HCT116 (cell line): ENCODE measurements at regions not wholly inside any gene's neighbourhood (a gene's known extent, or its start where the extent isn't known, plus 50 kb on each side); places are given as distances from the start of the nearest gene placed in this dataset.
A peak's percentile ranks its signal among the peaks of the same experiment; 100 is the strongest.

Experiments
- ATAC-seq: fragments of 200-7000 bp; cut with Tn5 transposase; 2 replicates; pipeline ENCODE4 v1.9.1; 2020; ENCODE audit warnings: mild to moderate bottlenecking, moderate library complexity
- BruUV-seq: library from RNA; stranded (reverse); fragments of 400-500 nt; replicated peaks from 2 replicates; lab custom pipeline; 2021; lab: Mats Ljungman, UMichigan
- CTCF ChIA-PET: fragments of 300-600 bp; sonication (Branson Sonifier 250); formaldehyde crosslinking; loops from one replicate; lab custom pipeline; 2021; ENCODE audit warnings: antibody characterized with exemption; lab: Charles Lee
- POLR2A ChIA-PET: fragments of 300-600, 350-600 bp; sonication (Branson Sonifier 250); formaldehyde crosslinking; loops from one replicate; lab custom pipeline; 2021; ENCODE audit warnings: antibody characterized with exemption; lab: Charles Lee
- RAD21 ChIA-PET, 2 experiments: fragments of 300-600 bp; sonication (Branson Sonifier 250); formaldehyde crosslinking; loops; one replicate each; lab custom pipeline; 2023; ENCODE audit warnings: low total read pairs in 2 of 2; ENCODE audit not compliant: uncharacterized antibody in 2 of 2, unreplicated experiment in 2 of 2, low non-redundant PET in 1 of 2; lab: Charles Lee
- DNase-seq: peaks from one replicate; pipeline ENCODE4 v3.0.0-alpha.2; 2010; ENCODE audit warnings: low read depth, low spot score
- H2AFZ ChIP-seq: fragments of 200-600 bp; shearing (Covaris generic), sonication (generic); 2 replicates; pipeline ENCODE4 v1.6.1; 2017; ENCODE audit warnings: low read depth, mixed run types, mixed read lengths, antibody characterized with exemption, low read length; ENCODE audit not compliant: poor library complexity, severe bottlenecking
- H3K27ac ChIP-seq: 2 replicates; pipeline ENCODE4 v1.5.1; 2012; ENCODE audit warnings: low read depth, low read length
- H3K27me3 ChIP-seq: fragments of 200-600 bp; sonication (generic); 2 replicates; pipeline ENCODE4 v1.6.1; 2016; ENCODE audit warnings: mixed run types, low read length, mixed read lengths; ENCODE audit not compliant: insufficient read depth
- H3K36me3 ChIP-seq, 2 experiments: fragments of 200-500 bp in 1 of 2; fragments of 200-600 bp in 1 of 2; sonication (Bioruptor generic) in 1 of 2; sonication (generic) in 1 of 2; 2 replicates each; pipeline versions ENCODE4 v1.5.1 to v1.6.1; 2014 to 2016; ENCODE audit warnings: low read length in 2 of 2, inconsistent platforms in 1 of 2, mixed read lengths in 1 of 2, mixed run types in 1 of 2; ENCODE audit not compliant: insufficient read depth in 2 of 2, control insufficient read depth in 1 of 2
- H3K4me1 ChIP-seq, 2 experiments: fragments of 200-600 bp in 1 of 2; sonication (generic) in 1 of 2; 2 replicates each; pipeline versions ENCODE4 v1.5.1 to v1.6.1; 2012 to 2017; ENCODE audit warnings: low read length in 2 of 2, inconsistent platforms in 1 of 2, mild to moderate bottlenecking in 1 of 2, mixed read lengths in 1 of 2, mixed run types in 1 of 2, moderate library complexity in 1 of 2; ENCODE audit not compliant: insufficient read depth in 2 of 2, control insufficient read depth in 1 of 2
- H3K4me2 ChIP-seq: fragments of 200-600 bp; sonication (generic); 2 replicates; pipeline ENCODE4 v1.6.1; 2017; ENCODE audit warnings: mixed run types, low read length, mixed read lengths
- H3K4me3 ChIP-seq, 2 experiments: fragments of 200-600 bp in 1 of 2; sonication (generic) in 1 of 2; replicated peaks in 1 of 2; 2 replicates each; pipeline ENCODE4 v1.5.1; 2011 to 2016; ENCODE audit warnings: low read length in 2 of 2, control low read depth in 1 of 2, low read depth in 1 of 2, mild to moderate bottlenecking in 1 of 2, mixed read lengths in 1 of 2, mixed run types in 1 of 2
- H3K79me2 ChIP-seq: fragments of 200-600 bp; sonication (generic); 2 replicates; pipeline ENCODE4 v1.6.1; 2017; ENCODE audit warnings: mild to moderate bottlenecking, mixed run types, low read length, moderate library complexity, mixed read lengths; ENCODE audit not compliant: insufficient read depth
- H3K9ac ChIP-seq: fragments of 200-600 bp; sonication (generic); 2 replicates; pipeline ENCODE4 v1.6.1; 2016; ENCODE audit warnings: low read length, mixed read lengths
- H3K9me2 ChIP-seq: fragments of 200-600 bp; sonication (generic), shearing (Covaris generic); 2 replicates; pipeline ENCODE4 v1.6.1; 2017; ENCODE audit warnings: mixed run types, mild to moderate bottlenecking, moderate library complexity; ENCODE audit not compliant: insufficient read depth
- H3K9me3 ChIP-seq, 2 experiments: fragments of 200-500 bp in 1 of 2; fragments of 200-600 bp in 1 of 2; sonication (Bioruptor generic) in 1 of 2; sonication (generic) in 1 of 2; 2 replicates each; pipeline ENCODE4 v1.6.1; 2014 to 2017; ENCODE audit warnings: low read length in 2 of 2, mixed read lengths in 2 of 2, inconsistent platforms in 1 of 2, low read depth in 1 of 2, mild to moderate bottlenecking in 1 of 2, mixed run types in 1 of 2, moderate library complexity in 1 of 2; ENCODE audit not compliant: control insufficient read depth in 1 of 2, insufficient read depth in 1 of 2
- H4K20me1 ChIP-seq: fragments of 200-600 bp; sonication (generic), shearing (Covaris generic); 2 replicates; pipeline ENCODE4 v1.6.1; 2017; ENCODE audit warnings: mixed run types, mild to moderate bottlenecking, moderate library complexity; ENCODE audit not compliant: insufficient read depth
- ATF3 ChIP-seq: IDR thresholded peaks from 2 replicates; pipeline ENCODE4 v1.6.1; 2012
- CBX3 ChIP-seq: IDR thresholded peaks from 2 replicates; pipeline ENCODE4 v1.6.1; 2012; ENCODE audit warnings: low read depth
- CEBPB ChIP-seq: IDR thresholded peaks from 2 replicates; pipeline ENCODE4 v1.6.1; 2012; ENCODE audit warnings: low read depth
- EGR1 ChIP-seq: IDR thresholded peaks from 2 replicates; pipeline ENCODE4 v1.6.1; 2012; ENCODE audit warnings: low read depth
- ELF1 ChIP-seq: IDR thresholded peaks from 2 replicates; pipeline ENCODE4 v1.6.1; 2012; ENCODE audit warnings: low read depth, borderline replicate concordance
- EZH2 ChIP-seq: fragments of 200-600 bp; sonication (generic); IDR thresholded peaks from 2 replicates; pipeline ENCODE4 v1.6.1; 2017; ENCODE audit warnings: antibody characterized with exemption, mixed run types
- FOSL1 ChIP-seq: IDR thresholded peaks from 2 replicates; pipeline ENCODE4 v1.6.1; 2012; ENCODE audit warnings: low read depth
- JUND ChIP-seq: IDR thresholded peaks from 2 replicates; pipeline ENCODE4 v1.6.1; 2012
- MAX ChIP-seq: IDR thresholded peaks from 2 replicates; pipeline ENCODE4 v1.6.1; 2012
- POLR2A ChIP-seq: IDR thresholded peaks from 2 replicates; pipeline ENCODE4 v1.7.0; 2011; ENCODE audit warnings: borderline replicate concordance; ENCODE audit not compliant: insufficient read depth, insufficient read length; ENCODE audit errors: extremely low read depth
- POLR2AphosphoS5 ChIP-seq: IDR thresholded peaks from 2 replicates; pipeline ENCODE4 v1.6.1; 2011; ENCODE audit warnings: mild to moderate bottlenecking, low read depth, low read length, moderate library complexity
- RAD21 ChIP-seq: IDR thresholded peaks from 2 replicates; pipeline ENCODE4 v1.6.1; 2012; ENCODE audit warnings: low read depth, mild to moderate bottlenecking
- REST ChIP-seq: IDR thresholded peaks from 2 replicates; pipeline ENCODE4 v1.6.1; 2012; ENCODE audit warnings: low read depth
- SP1 ChIP-seq: IDR thresholded peaks from 2 replicates; pipeline ENCODE4 v1.6.1; 2012; ENCODE audit warnings: low read depth
- ZBTB33 ChIP-seq: IDR thresholded peaks from 2 replicates; pipeline ENCODE4 v1.6.1; 2011; ENCODE audit warnings: mild to moderate bottlenecking, low read length, moderate library complexity; ENCODE audit not compliant: insufficient replicate concordance; ENCODE audit errors: extremely low read depth
- ZFX ChIP-seq: fragments of 450-650 bp; IDR thresholded peaks from 2 replicates; pipeline ENCODE4 v1.6.1; 2017
- ZNF274 ChIP-seq: fragments of 200-500 bp; sonication (Bioruptor generic); IDR thresholded peaks from 2 replicates; pipeline ENCODE4 v1.6.1; 2014; ENCODE audit warnings: mild to moderate bottlenecking, low read depth, low read length, inconsistent platforms
- intact Hi-C: fragments of 100-400 bp; cut with micrococcal nuclease; formaldehyde crosslinking; loops from 2 replicates; pipeline ENCODE4 v1.10.0; 2022

GRCh38 chr12:78725951-78726580 is 138.5 kb upstream of the SYT1 start:
- DNase-seq (no peak), ATAC-seq (no peak; the same call in 1 of the 2 replicates)
- Histone ChIP-seq H3K9me3 (no peaks in the 10 kb centered on the region), H3K27ac (no peak overlapping the region), H3K9me2 (no peaks in the 10 kb centered on the region), H3K4me1 (peaks cover 0 to 6% of the 10 kb centered on the region in 2 experiments; a peak in 1 of 4 replicates), H3K36me3 (no peaks in the 10 kb centered on the region), H2AFZ (peak overlapping the region; percentile 89), H3K27me3 (no peaks in the 10 kb centered on the region), H3K4me2 (no peak overlapping the region), H3K79me2 (no peaks in the 10 kb centered on the region), H3K9ac (no peak overlapping the region), H3K4me3 (no peak overlapping the region), H4K20me1 (no peaks in the 10 kb centered on the region)
- intact Hi-C loops = no loop called here
- POLR2A ChIA-PET = no interaction called here
- CTCF ChIA-PET = no interaction called here
- TF ChIP-seq ZNF274 = no peak
- no peak for TF ChIP-seq ZBTB33
- TF ChIP-seq REST = no peak
- no peak for TF ChIP-seq POLR2A
- no peak for TF ChIP-seq CEBPB
- TF ChIP-seq ZFX = no peak
- TF ChIP-seq SP1 = no peak
- no peak for TF ChIP-seq EZH2
- TF ChIP-seq ELF1 = no peak
- TF ChIP-seq RAD21 = no peak
- TF ChIP-seq POLR2AphosphoS5 = no peak
- TF ChIP-seq ATF3 = no peak
- no peak for TF ChIP-seq EGR1
- TF ChIP-seq MAX = no peak
- TF ChIP-seq CBX3 = no peak
- TF ChIP-seq JUND = no peak
- no peak for TF ChIP-seq FOSL1
- BruUV-seq = no TSS peak
- RAD21 ChIA-PET = no interaction called here
